ENCODE measurements at regions not wholly inside any gene's neighbourhood (a gene's known extent, or its start where the extent isn't known, plus 50 kb on each side); places are given as distances from the start of the nearest gene placed in this dataset.

DNA sequence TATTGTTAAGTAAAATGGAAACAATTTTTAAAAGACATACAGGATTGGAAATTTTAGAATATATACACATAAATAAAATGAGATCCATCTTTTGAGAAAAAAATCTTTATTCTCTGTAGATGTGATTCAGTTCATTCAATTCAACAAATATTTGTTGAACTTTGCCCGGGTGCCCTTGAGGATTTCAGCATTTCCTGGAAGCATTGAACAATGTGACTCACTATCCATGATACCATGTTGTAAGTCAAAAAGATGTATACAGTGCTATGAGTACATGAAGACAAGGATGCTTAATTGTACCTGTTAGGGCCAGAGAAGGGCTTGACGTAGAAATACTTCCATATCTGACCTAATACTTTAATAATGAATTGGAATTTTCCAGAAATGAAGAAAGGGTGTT is 353.7 kb downstream of the METTL15 start:
- FAIRE-seq (no peak), DNase-seq (ENCODE audit: insufficient read length, low spot score) (no peak)
- TF ChIP-seq CTCF (IDR thresholded peaks at IDR 0.05; ENCODE audit: insufficient read depth, missing control alignments): no peak

DNA sequence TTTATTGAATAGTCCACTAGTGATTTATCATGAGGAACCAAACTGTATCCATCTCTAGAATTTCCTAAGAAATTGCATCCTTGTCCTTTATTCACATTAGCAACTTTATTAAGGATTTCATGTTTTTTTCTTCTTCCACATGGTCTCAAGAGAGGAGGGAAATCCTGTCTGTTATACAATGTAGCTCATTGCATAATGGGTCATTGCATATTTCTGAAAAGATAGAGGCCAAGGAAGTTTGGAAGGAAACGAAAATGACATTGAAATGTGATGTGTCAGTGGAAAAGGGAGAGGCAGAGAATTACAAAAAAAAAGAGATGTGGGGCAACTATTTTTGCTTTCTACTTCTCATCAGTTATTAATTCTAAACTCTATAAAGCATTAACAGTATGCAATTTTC is 353.1 kb downstream of the METTL15 start:
- DNase-seq (ENCODE audit: insufficient read length, low spot score): no peak
- no peak for TF ChIP-seq CTCF (IDR thresholded peaks at IDR 0.05; ENCODE audit: insufficient read depth, missing control alignments)
- no peak for FAIRE-seq

DNA sequence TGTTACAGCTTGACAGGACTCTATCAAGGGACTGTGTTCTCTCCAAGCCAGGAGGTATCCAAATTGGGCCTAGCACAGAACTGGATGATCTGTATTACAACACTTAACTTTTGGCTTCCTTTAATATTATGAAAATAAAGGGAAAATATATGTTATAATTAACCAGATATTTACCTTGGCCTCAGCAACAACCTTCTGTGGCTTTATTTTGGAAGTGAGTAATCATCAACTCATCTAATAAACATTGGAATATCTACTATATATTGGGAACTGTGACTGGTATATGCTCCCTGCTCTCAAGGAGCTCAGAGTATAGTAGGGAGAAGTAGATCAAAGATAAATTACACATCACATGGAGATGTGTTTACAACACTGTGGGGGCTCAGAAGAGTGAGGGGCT is 352.2 kb downstream of the METTL15 start:
- no peak for TF ChIP-seq CTCF (IDR thresholded peaks at IDR 0.05; ENCODE audit: insufficient read depth, missing control alignments)
- no peak for DNase-seq (ENCODE audit: insufficient read length, low spot score)
- FAIRE-seq: no peak

DNA sequence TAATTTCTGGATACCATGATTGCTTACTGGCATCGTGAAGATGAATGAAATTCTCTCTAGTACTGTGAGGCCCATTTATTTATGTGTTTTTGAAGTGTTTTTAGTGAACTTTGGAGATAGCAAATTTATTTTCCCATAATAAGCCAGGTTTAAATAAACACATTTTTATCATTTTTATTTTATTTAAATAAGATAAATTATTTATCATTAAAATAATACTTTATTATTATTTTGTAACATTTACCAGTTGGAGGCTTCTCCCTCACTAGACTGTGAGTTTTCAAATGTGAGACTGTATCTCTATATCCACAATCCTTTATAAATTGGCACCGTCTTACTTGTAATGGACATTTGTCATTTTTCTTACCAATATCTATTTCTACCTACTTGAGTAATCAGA is 351.7 kb downstream of the METTL15 start:
- FAIRE-seq: no peak
- no peak for DNase-seq (ENCODE audit: insufficient read length, low spot score)
- TF ChIP-seq CTCF (IDR thresholded peaks at IDR 0.05; ENCODE audit: insufficient read depth, missing control alignments): no peak

DNA sequence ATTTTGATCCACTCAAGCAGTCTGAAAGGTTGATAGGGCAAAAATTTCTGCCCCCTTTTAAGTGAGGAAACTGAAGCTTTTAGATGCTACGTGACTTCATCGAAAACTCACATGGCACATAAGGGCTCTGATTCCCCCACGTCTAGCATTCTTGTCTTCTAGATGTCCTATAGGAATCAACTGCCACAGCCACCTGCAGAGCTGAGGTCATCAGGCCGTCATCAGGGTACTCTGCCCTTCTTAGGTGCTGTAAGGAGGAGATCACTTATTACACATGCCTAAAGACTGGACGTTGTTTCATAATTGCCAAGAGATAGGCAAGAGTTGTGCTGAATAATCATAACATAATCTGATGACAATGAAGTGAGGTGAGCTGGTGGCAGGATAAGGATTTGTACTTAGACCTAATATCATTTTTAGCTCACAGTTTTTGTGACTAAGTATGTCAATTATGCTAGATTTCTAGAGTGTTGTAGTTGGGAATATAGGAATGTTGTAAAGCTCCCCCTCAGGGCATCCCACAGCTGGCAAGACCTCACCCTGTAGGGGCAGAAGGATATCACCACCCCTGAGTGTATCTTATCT is 349.4 kb downstream of the METTL15 start:
- DNase-seq (ENCODE audit: insufficient read length, low spot score) (no peak), FAIRE-seq (no peak)
- no peak for TF ChIP-seq CTCF (IDR thresholded peaks at IDR 0.05; ENCODE audit: insufficient read depth, missing control alignments)

GRCh38 chr11:28448186-28448585 is 340.0 kb downstream of the METTL15 start:
- no peak for TF ChIP-seq CTCF (IDR thresholded peaks at IDR 0.05; ENCODE audit: insufficient read depth, missing control alignments)
- FAIRE-seq (no peak), DNase-seq (ENCODE audit: insufficient read length, low spot score) (no peak)

GRCh38 chr11:28447226-28447625 is 339.0 kb downstream of the METTL15 start:
- no peak for TF ChIP-seq CTCF (IDR thresholded peaks at IDR 0.05; ENCODE audit: insufficient read depth, missing control alignments)
- DNase-seq (ENCODE audit: insufficient read length, low spot score) (no peak), FAIRE-seq (no peak)

Data from D721Med (cell line).